ENCODE measurements at regions not wholly inside any gene's neighbourhood (a gene's known extent, or its start where the extent isn't known, plus 50 kb on each side); places are given as distances from the start of the nearest gene placed in this dataset.

GRCh38 chr6:147095316-147095715 lies 108.9 kb upstream of the STXBP5 start:
- DNase-seq = no peak

GRCh38 chr6:147099974-147100373 lies 104.2 kb upstream of the STXBP5 start:
- DNase-seq = no peak

- DNase-seq = no peak
Observed at GRCh38 chr6:147103007-147103406, 101.2 kb upstream of the STXBP5 start.

GRCh38 chr6:147103694-147104093 lies 100.5 kb upstream of the STXBP5 start:
- DNase-seq = no peak

GRCh38 chr6:147105786-147106185 lies 98.4 kb upstream of the STXBP5 start:
- no peak for DNase-seq

GRCh38 chr6:147106759-147107401 lies 97.3 kb upstream of the STXBP5 start:
- DNase-seq = no peak

- DNase-seq = no peak
Observed at GRCh38 chr6:147108259-147108910, 95.8 kb upstream of the STXBP5 start.

GRCh38 chr6:147109707-147110106 lies 94.5 kb upstream of the STXBP5 start:
- no peak for DNase-seq

GRCh38 chr6:147116056-147116455 lies 88.2 kb upstream of the STXBP5 start:
- no peak for DNase-seq

GRCh38 chr6:147117011-147117410 lies 87.2 kb upstream of the STXBP5 start:
- no peak for DNase-seq

- no peak for DNase-seq
Observed at GRCh38 chr6:147117580-147117979, 86.6 kb upstream of the STXBP5 start.

- no peak for DNase-seq
Observed at GRCh38 chr6:147119310-147119709, 84.9 kb upstream of the STXBP5 start.

GRCh38 chr6:147122823-147123222 lies 81.4 kb upstream of the STXBP5 start:
- no peak for DNase-seq

GRCh38 chr6:147126618-147127022 lies 77.6 kb upstream of the STXBP5 start:
- DNase-seq = no peak

GRCh38 chr6:147127587-147127986 lies 76.6 kb upstream of the STXBP5 start:
- DNase-seq = no peak

GRCh38 chr6:147128056-147128455 lies 76.2 kb upstream of the STXBP5 start:
- no peak for DNase-seq

- DNase-seq = no peak
Observed at GRCh38 chr6:147131532-147132128, 72.6 kb upstream of the STXBP5 start.

GRCh38 chr6:147132889-147133288 lies 71.3 kb upstream of the STXBP5 start:
- no peak for DNase-seq

- no peak for DNase-seq
Observed at GRCh38 chr6:147133669-147134068, 70.5 kb upstream of the STXBP5 start.

GRCh38 chr6:147135211-147135681 lies 69.0 kb upstream of the STXBP5 start:
- no peak for DNase-seq

GRCh38 chr6:147136057-147136456 lies 68.2 kb upstream of the STXBP5 start:
- no peak for DNase-seq

GRCh38 chr6:147137986-147138385 lies 66.2 kb upstream of the STXBP5 start:
- DNase-seq = no peak

- no peak for DNase-seq
Observed at GRCh38 chr6:147138835-147139234, 65.4 kb upstream of the STXBP5 start.

- DNase-seq = no peak
Observed at GRCh38 chr6:147141711-147142308, 62.4 kb upstream of the STXBP5 start.

All from NCI-H1048 (cell line).